ENCODE measurements at regions not wholly inside any gene's neighbourhood (a gene's known extent, or its start where the extent isn't known, plus 50 kb on each side); places are given as distances from the start of the nearest gene placed in this dataset.
"Not testable (repeated sequence)": the region's sequence is repeated elsewhere in the genome, so short reads cannot be mapped to it uniquely, and the experiment has no call there.

GRCh38 chr12:9493325-9493724 lies 114.4 kb downstream of the KLRB1 start:
- TF ChIP-seq, protein P1, sequence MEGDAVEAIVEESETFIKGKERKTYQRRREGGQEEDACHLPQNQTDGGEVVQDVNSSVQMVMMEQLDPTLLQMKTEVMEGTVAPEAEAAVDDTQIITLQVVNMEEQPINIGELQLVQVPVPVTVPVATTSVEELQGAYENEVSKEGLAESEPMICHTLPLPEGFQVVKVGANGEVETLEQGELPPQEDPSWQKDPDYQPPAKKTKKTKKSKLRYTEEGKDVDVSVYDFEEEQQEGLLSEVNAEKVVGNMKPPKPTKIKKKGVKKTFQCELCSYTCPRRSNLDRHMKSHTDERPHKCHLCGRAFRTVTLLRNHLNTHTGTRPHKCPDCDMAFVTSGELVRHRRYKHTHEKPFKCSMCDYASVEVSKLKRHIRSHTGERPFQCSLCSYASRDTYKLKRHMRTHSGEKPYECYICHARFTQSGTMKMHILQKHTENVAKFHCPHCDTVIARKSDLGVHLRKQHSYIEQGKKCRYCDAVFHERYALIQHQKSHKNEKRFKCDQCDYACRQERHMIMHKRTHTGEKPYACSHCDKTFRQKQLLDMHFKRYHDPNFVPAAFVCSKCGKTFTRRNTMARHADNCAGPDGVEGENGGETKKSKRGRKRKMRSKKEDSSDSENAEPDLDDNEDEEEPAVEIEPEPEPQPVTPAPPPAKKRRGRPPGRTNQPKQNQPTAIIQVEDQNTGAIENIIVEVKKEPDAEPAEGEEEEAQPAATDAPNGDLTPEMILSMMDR (IDR thresholded peaks at IDR 0.05) = not testable (repeated sequence)
- TF ChIP-seq, protein P2, sequence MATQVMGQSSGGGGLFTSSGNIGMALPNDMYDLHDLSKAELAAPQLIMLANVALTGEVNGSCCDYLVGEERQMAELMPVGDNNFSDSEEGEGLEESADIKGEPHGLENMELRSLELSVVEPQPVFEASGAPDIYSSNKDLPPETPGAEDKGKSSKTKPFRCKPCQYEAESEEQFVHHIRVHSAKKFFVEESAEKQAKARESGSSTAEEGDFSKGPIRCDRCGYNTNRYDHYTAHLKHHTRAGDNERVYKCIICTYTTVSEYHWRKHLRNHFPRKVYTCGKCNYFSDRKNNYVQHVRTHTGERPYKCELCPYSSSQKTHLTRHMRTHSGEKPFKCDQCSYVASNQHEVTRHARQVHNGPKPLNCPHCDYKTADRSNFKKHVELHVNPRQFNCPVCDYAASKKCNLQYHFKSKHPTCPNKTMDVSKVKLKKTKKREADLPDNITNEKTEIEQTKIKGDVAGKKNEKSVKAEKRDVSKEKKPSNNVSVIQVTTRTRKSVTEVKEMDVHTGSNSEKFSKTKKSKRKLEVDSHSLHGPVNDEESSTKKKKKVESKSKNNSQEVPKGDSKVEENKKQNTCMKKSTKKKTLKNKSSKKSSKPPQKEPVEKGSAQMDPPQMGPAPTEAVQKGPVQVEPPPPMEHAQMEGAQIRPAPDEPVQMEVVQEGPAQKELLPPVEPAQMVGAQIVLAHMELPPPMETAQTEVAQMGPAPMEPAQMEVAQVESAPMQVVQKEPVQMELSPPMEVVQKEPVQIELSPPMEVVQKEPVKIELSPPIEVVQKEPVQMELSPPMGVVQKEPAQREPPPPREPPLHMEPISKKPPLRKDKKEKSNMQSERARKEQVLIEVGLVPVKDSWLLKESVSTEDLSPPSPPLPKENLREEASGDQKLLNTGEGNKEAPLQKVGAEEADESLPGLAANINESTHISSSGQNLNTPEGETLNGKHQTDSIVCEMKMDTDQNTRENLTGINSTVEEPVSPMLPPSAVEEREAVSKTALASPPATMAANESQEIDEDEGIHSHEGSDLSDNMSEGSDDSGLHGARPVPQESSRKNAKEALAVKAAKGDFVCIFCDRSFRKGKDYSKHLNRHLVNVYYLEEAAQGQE (IDR thresholded peaks at IDR 0.05; ENCODE audit: low read depth, low read length) = not testable (repeated sequence)
- TF ChIP-seq EP300 (IDR thresholded peaks at IDR 0.05; ENCODE audit: borderline replicate concordance in 1 of 2, low read depth in 1 of 2, low read length in 1 of 2); TAF1 (IDR thresholded peaks at IDR 0.05; ENCODE audit: borderline replicate concordance, low read depth, low read length); PBX3 (IDR thresholded peaks at IDR 0.05); NFIC (IDR thresholded peaks at IDR 0.05; ENCODE audit: borderline replicate concordance): not testable (repeated sequence)
